ENCODE measurements at regions not wholly inside any gene's neighbourhood (a gene's known extent, or its start where the extent isn't known, plus 50 kb on each side); places are given as distances from the start of the nearest gene placed in this dataset.
"Not testable (repeated sequence)": the region's sequence is repeated elsewhere in the genome, so short reads cannot be mapped to it uniquely, and the experiment has no call there.

GRCh38 chr5:179451114-179451827, 99.1 kb upstream of the RUFY1 start:
- Mint-ChIP-seq H3K36me3 (ENCODE audit: low read depth) (no peaks in the 10 kb centered on the region), H3K27me3 (ENCODE audit: low read depth, poor library complexity) (peaks cover 2% of the 10 kb centered on the region), H3K4me3 (no peak overlapping the region), H3K9me3 (peaks cover 60% of the 10 kb centered on the region), H3K4me1 (no peaks in the 10 kb centered on the region), H3K27ac (no peak overlapping the region)
- no peak for DNase-seq
- TF ChIP-seq, protein P1, sequence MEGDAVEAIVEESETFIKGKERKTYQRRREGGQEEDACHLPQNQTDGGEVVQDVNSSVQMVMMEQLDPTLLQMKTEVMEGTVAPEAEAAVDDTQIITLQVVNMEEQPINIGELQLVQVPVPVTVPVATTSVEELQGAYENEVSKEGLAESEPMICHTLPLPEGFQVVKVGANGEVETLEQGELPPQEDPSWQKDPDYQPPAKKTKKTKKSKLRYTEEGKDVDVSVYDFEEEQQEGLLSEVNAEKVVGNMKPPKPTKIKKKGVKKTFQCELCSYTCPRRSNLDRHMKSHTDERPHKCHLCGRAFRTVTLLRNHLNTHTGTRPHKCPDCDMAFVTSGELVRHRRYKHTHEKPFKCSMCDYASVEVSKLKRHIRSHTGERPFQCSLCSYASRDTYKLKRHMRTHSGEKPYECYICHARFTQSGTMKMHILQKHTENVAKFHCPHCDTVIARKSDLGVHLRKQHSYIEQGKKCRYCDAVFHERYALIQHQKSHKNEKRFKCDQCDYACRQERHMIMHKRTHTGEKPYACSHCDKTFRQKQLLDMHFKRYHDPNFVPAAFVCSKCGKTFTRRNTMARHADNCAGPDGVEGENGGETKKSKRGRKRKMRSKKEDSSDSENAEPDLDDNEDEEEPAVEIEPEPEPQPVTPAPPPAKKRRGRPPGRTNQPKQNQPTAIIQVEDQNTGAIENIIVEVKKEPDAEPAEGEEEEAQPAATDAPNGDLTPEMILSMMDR (IDR thresholded peaks at IDR 0.05), result no peak

DNA sequence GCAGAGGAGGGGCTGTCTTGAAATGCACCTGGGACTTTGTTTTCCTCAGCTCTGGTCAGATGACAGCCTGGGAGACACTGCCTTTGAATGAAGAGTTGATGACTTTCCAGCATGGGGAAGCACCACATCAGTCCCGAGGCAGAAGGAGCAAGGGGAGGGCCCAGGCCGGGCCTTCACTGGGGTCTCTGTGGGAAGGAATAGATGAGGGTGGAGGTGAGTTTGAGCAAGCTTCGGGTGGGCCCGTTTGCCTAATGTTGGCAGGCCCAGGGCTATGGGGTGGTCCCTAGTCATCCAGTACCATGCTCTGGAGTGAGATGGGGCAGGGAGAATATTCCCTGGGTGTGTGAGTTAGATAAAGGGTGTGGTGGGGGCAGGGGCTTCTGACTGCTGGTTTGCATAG, 100.4 kb upstream of the RUFY1 start:
- H3K4me3 Mint-ChIP-seq; H3K27me3 Mint-ChIP-seq (ENCODE audit: low read depth, poor library complexity); DNase-seq; H3K27ac Mint-ChIP-seq; H3K4me1 Mint-ChIP-seq; H3K36me3 Mint-ChIP-seq (ENCODE audit: low read depth): not testable (repeated sequence)
- H3K9me3 Mint-ChIP-seq, result peaks cover 64% of the 10 kb centered on the region

DNA sequence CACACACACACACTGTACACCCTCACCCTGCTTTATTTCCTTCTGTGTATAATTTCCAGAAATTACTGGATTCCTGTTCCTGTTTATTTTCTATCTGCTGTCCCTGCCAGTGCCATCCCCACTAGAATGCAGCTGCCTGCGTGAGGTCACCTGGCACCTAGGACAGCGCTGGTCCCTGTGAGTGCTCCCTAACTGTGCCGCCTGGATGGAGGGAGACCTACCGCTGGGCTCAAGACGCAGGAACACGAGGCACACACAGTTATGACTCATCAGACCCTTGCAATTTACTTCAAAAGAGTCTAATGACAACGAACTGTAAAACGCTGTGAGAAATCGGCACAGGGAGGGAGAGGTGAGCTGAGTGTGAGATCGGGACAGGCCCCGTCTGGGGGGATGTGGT, 102.1 kb upstream of the RUFY1 start:
- H3K4me1 Mint-ChIP-seq; DNase-seq; H3K36me3 Mint-ChIP-seq (ENCODE audit: low read depth); H3K27me3 Mint-ChIP-seq (ENCODE audit: low read depth, poor library complexity); H3K4me3 Mint-ChIP-seq; H3K27ac Mint-ChIP-seq: not testable (repeated sequence)
- peaks cover 60% of the 10 kb centered on the region for H3K9me3 Mint-ChIP-seq

GRCh38 chr5:179442289-179442688, 97.0 kb upstream of the ADAMTS2 start:
- H3K27ac Mint-ChIP-seq; H3K36me3 Mint-ChIP-seq (ENCODE audit: low read depth); H3K4me1 Mint-ChIP-seq; H3K4me3 Mint-ChIP-seq; DNase-seq; H3K27me3 Mint-ChIP-seq (ENCODE audit: low read depth, poor library complexity): not testable (repeated sequence)
- H3K9me3 Mint-ChIP-seq, result peaks cover 46% of the 10 kb centered on the region

- Mint-ChIP-seq H3K4me1 (no peaks in the 10 kb centered on the region), H3K9me3 (peaks cover 33% of the 10 kb centered on the region), H3K27ac (no peak overlapping the region), H3K36me3 (ENCODE audit: low read depth) (no peaks in the 10 kb centered on the region), H3K27me3 (ENCODE audit: low read depth, poor library complexity) (peaks cover 3% of the 10 kb centered on the region), H3K4me3 (no peak overlapping the region)
- TF ChIP-seq, protein P1 (IDR thresholded peaks at IDR 0.05), result no peak
- no peak for DNase-seq
Observed at GRCh38 chr5:179439181-179439985, 94.1 kb upstream of the ADAMTS2 start.

- no peak overlapping the region for H3K4me3 Mint-ChIP-seq
- TF ChIP-seq, protein P1 (IDR thresholded peaks at IDR 0.05), result no peak
- no peaks in the 10 kb centered on the region for H3K36me3 Mint-ChIP-seq (ENCODE audit: low read depth)
- H3K27ac Mint-ChIP-seq, result peak overlapping the region; percentile 22
- no peak for DNase-seq
- H3K27me3 Mint-ChIP-seq (ENCODE audit: low read depth, poor library complexity), result peaks cover 3% of the 10 kb centered on the region
- H3K4me1 Mint-ChIP-seq, result no peaks in the 10 kb centered on the region
- H3K9me3 Mint-ChIP-seq, result peaks cover 34% of the 10 kb centered on the region
Observed at GRCh38 chr5:179438461-179438860, 93.2 kb upstream of the ADAMTS2 start.

- H3K4me3 Mint-ChIP-seq, result no peak overlapping the region
- TF ChIP-seq, protein P1 (IDR thresholded peaks at IDR 0.05), result no peak
- DNase-seq, result no peak
- no peaks in the 10 kb centered on the region for H3K4me1 Mint-ChIP-seq
- H3K27me3 Mint-ChIP-seq (ENCODE audit: low read depth, poor library complexity), result peaks cover 3% of the 10 kb centered on the region
- peaks cover 36% of the 10 kb centered on the region for H3K9me3 Mint-ChIP-seq
- H3K27ac Mint-ChIP-seq, result no peak overlapping the region
- no peaks in the 10 kb centered on the region for H3K36me3 Mint-ChIP-seq (ENCODE audit: low read depth)
Observed at GRCh38 chr5:179438011-179438441, 92.8 kb upstream of the ADAMTS2 start.
